Fibroblast of skin of left quadriceps (primary cell): ENCODE measurements at regions not wholly inside any gene's neighbourhood (a gene's known extent, or its start where the extent isn't known, plus 50 kb on each side); places are given as distances from the start of the nearest gene placed in this dataset.
A peak's percentile ranks its signal among the peaks of the same experiment; 100 is the strongest.

Source experiments
- DNase-seq, 2 experiments: peaks; one replicate each; pipeline ENCODE4 v3.0.0-alpha.2; 2013; ENCODE audit warnings: low read depth in 2 of 2

DNA sequence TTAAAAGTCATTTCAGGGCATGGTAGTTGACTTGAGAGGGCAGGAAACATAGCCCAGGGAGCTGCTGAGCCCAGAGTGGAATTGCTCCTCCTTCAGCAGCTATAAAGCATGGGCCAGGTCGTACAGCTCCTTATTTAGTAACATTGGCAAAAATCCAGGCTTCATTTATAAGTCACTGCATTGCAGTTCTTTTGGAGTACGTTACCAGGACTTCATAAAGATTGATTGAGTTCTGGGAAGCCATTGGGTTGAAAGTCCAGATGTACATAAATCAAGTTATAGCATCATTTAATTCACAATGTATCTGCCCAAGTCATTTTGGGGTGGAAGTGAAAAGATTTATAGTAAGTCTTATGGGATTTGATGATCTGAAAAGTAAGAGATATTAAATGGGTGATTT is 53.0 kb upstream of the ANKEF1 start:
- DNase-seq: peak; percentile 8 to 12

DNA sequence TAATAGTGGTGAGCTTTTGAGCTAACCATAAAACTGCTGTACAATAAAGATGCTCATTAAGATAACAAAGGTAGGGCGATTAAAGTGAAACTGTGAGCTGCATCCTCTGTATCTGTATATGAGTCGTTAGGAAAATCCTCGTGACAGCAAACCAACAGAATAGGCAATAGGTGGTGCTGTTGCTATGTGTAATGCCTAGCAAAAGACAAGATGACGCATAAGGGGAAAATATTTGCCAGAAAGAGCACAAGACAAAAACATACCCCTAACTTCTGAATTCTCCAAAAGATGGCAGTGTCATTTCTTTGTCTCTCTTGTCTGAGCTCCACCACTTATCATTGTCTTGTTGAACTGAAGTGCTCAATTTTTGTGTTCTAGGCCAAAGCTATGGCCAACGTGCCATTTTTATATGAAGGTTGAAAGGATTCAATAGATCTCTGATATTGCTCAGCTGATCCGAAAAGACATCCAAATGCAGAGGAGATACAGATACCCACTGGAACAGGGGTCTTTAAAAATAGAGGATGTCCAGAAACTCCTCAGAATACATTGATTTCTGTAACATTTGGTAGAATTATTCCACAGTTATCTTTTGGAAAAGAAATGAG is 56.3 kb upstream of the ANKEF1 start:
- peak; percentile 80 to 81 for DNase-seq

GRCh38 chr20:9977629-9978028 is 57.2 kb upstream of the ANKEF1 start:
- no peak for DNase-seq

DNA sequence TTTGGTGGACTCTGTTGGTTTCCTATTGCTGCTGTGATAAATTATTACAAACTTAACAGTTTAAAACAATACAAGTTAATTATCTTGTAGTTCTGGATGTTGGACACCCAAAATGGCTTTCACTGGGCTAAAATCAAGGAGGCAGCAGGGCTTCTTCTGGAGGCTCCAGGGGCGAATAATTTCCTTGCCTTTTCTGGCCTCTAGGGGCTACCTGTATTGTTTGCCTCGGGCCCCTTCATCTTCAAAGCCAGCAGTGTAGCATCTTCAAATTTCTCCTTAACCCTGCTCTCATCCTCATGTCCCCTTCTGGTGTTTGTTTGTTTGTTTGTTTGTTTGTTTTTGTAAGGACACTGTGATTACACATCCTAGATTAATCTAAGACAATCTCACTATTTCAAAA is 60.5 kb upstream of the ANKEF1 start:
- DNase-seq: no peak

- DNase-seq: no peak
Measured at GRCh38 chr20:9971746-9972145, 63.0 kb upstream of the ANKEF1 start.

- no peak for DNase-seq
Measured at GRCh38 chr20:9969626-9970025, 65.2 kb upstream of the ANKEF1 start.

DNA sequence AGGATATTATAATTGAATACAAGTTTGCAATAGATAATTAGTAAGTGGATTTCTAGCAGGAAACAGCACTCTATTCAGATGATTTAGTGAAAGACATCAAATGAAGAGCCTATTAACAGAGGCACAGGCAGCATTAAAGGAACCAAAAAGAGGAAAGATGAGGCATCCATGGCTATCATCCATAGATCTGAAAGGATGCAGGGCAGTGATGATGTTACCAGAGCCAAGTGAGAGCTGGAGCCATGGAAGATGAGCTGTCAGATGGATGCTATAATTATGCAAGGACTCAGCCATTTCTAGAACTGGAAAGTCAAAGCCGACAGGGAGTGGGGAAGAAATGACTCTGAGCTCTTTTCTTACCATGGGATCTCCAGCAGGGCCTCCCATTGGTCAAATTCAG is 66.8 kb upstream of the ANKEF1 start:
- no peak for DNase-seq

GRCh38 chr20:9966966-9967365 is 67.8 kb upstream of the ANKEF1 start:
- DNase-seq: no peak

- no peak for DNase-seq
Measured at GRCh38 chr20:9963029-9963428, 71.8 kb upstream of the ANKEF1 start.

DNA sequence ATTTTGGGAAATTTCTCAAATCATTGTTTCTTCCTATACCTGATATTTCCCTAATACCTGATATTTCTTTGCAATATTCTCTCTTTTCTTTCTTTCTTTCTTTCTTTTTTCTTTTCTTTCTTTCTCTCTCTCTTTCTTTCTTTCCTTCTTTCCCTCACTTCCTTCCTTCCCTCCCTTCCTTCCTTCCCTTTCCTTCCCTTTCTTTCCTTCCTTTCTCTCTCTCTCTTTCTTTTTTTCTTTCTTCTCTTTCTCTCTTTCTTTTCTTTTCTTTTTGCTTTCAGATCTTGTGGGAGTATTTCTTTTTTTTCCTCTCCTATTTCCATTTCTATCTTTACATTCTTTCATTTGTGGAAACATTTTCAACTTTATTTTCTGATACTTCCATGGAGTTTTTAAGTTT is 76.1 kb upstream of the ANKEF1 start:
- no peak for DNase-seq

DNA sequence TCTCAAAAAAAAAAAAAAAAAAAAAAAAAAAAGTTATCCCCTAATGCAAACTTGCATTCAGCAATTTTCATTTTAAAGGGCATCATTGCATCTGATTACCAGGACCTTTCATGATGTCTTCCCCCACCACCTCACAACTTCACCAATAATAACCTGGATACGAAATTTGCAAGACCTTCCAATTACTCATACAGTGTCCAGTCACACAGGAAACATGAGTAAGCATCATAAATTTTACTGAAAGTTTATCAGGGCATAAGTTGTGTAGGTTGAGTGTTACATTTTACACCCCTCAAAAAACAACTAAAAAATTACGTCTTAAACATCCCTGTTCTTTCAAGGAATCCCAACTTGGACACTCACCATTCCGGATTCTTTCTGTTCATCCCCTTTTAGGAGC is 79.1 kb upstream of the ANKEF1 start:
- no peak for DNase-seq

- no peak for DNase-seq
Measured at GRCh38 chr20:9949563-9949962, 85.2 kb upstream of the ANKEF1 start.

GRCh38 chr20:9945408-9945807 is 89.4 kb upstream of the ANKEF1 start:
- DNase-seq: no peak

DNA sequence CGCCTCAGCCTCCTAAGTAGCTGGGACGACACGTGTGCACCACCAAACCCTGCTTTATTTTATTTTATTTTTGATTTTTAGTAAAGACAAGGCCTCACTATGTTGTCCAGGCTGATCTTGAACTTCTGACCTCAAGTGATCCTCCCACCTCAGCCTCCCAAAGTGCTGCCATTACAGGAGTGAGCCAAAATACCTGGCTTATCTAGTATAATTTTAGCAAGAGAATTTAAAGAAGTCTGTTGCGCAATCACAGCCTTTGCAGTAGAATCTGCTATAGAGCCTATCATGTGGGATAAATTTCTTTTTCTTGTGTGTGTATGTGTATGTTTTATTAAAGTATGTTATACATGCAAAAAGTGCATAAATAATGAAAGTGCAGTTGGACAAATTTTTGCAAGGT is 92.1 kb upstream of the ANKEF1 start:
- DNase-seq: no peak

DNA sequence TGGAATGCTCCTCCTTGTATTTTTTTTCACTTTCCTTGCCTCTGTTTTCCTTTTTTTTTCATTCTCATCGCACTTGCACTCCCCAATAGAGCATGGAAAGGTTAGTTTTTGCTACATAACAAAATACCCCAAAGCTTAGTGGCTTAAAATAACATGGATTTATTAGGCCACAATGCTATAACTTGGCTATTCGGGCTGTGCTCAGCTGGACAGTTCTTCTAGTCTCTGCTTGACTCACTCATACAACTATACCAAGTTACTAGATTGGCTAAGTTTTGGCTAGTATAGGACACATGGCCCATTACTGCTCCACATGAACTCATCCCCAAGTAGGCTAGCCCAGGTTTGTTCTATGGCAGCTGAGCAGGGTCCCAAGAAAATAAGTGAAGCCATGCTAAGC is 94.5 kb upstream of the ANKEF1 start:
- no peak for DNase-seq

DNA sequence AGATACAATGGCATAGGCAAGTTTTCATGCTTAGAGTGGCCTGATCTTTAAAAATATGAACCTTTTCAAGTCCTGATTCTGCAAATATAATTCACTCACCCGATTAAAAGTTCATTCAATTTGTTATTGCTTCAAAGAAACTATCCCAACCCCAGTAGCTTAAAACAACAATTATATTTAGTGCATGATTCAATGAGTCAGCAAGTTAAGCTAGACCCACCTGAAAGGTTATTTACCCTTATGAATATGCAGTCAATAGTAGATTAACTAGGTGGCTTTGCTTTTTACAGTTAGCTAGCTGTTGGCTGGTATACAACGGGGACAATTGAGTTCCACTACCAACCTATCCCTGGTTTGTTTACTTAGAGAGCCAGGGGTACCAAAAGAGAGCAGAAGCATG is 95.6 kb upstream of the ANKEF1 start:
- no peak for DNase-seq

GRCh38 chr20:9935285-9935684 is 96.4 kb upstream of the PAK5 start:
- DNase-seq: no peak

GRCh38 chr20:9930142-9930541 is 91.3 kb upstream of the PAK5 start:
- DNase-seq: no peak

- DNase-seq: no peak
Measured at GRCh38 chr20:9928955-9929354, 90.1 kb upstream of the PAK5 start.

GRCh38 chr20:9928281-9928737 is 89.4 kb upstream of the PAK5 start:
- DNase-seq: no peak

- DNase-seq: no peak
Measured at GRCh38 chr20:9927224-9927623, 88.3 kb upstream of the PAK5 start.

- no peak for DNase-seq
Measured at GRCh38 chr20:9926476-9926875, 87.6 kb upstream of the PAK5 start.

GRCh38 chr20:9926007-9926406 is 87.1 kb upstream of the PAK5 start:
- no peak for DNase-seq

- no peak for DNase-seq
Measured at GRCh38 chr20:9923648-9924047, 84.8 kb upstream of the PAK5 start.
